Endometrial microvascular endothelial cells (primary cell): ENCODE measurements at regions not wholly inside any gene's neighbourhood (a gene's known extent, or its start where the extent isn't known, plus 50 kb on each side); places are given as distances from the start of the nearest gene placed in this dataset.

Experiments
- in situ Hi-C: cut with HindIII; loops from 2 replicates; pipeline ENCODE4 v1.10.0; 2017; ENCODE audit warnings: low sequenced_read_pairs, low pct_unique_long_range_greater_than_20kb; ENCODE audit errors: inconsistent ontology term

DNA sequence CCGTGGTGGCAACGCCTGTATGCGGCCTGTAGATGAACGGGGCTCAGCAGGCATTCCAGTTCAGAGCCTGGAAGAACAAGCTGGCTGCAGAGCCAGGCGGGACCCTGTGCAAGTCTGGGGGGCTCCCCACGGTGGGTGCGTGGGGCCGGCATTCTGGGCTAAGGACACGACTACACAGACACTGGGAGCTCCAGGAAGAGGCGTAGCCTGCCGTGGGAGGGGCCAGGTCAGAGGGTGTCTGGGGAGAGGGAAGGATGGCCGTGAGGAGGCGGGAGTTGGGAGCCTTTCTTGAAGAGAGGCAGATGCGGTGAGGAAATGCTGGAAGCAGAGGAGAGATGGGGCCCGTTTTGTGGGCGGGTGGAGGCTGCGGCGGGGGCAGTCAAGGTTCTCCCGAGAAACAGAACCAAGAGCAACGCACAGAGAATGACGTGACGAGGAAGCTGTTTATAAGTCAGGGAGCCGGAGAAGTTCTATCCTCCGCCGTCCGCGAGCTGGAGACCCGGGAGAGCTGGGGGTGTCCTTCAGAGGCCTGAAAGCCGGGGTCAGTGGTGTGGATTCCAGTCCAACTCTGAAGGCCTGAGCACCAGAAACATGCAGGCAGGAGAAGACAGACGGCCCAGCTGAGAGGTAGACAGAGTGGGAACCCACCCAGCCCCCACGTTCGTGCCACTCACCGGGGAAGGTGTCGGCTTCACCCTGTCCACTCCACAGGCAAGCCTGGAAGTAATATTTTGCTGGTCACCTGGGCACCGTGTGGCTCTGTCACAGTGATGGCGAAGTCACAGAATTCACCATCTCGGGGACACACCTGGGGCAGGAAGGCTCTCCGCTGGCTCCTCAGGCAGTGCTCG is 529.6 kb downstream of the BRD1 start:
- in situ Hi-C loops: no loop called here

GRCh38 chr22:49297286-49297870 is 530.3 kb downstream of the BRD1 start:
- in situ Hi-C loops: no loop called here

DNA sequence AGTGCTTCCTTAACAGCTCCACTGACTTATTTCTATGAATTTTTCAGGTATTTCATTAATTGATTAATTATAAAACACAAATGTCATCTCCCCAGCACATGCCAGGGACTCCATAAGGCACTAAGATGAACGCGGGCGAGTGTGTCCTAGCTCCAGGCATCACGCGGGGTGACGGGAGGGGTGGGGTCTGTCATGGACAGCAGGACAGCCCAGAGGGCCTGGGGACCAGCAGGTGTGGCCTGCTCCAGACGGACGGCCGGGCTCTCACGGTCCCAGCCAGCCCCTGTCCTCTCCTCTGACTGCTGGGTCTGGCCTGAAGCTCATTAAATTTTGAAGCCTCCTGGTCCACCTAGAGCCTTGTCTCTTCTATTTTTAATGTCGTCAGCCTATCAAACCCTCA is 531.1 kb downstream of the BRD1 start:
- in situ Hi-C loops: no loop called here

GRCh38 chr22:49295851-49296560 is 531.7 kb downstream of the BRD1 start:
- in situ Hi-C loops: no loop called here

DNA sequence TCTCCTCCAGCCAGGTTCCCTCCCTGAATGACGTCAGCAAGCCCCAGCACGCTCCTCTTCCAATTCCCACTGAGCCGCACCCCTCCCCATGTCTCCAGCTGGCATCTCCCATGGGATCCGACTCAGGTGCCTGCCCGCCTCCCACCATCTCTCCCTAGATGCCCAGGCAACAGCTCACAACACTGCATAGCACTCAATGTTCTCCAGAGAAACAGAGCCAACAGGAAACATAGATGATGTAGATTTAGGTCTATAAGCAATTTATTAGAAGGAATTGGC is 532.3 kb downstream of the BRD1 start:
- in situ Hi-C loops: no loop called here

DNA sequence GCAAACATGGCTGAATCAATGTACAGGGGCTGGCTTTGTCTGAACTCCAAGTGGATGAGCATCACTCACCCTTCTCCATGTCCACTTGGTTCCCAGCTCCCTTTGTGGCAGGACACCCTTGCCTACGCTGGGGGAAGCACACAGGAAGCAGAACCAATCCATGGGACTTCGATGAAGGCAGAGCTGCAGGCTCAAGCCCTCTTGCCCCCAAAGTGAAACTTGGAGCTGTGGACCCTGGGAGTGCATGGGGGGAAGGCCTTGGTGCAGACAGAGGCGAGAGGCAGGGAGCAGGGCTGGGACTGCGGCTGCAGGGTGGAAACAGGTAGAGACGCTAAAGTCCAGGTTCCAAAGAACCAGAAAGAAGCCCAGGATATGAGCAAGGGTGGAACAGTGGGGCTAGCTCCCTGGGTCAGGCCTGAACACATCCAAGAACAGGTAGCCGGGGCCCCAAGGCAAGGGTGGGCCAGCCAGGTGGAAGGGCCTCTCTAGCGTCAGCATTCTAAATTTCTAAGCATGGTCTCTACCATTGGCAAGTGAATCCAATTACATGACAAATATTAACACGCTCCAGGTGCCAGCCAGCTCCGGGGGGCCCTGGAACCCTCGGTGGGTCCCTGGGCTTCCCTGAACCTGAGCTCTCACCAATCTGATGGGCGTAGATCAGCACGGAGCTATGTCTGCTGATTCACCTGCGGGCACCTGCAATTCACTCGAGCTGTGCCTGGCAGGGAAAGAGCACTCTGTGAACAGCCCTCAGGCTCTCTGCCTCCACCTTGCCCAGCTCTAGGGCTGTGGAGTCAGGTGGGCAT is 532.8 kb downstream of the BRD1 start:
- in situ Hi-C loops: no loop called here

DNA sequence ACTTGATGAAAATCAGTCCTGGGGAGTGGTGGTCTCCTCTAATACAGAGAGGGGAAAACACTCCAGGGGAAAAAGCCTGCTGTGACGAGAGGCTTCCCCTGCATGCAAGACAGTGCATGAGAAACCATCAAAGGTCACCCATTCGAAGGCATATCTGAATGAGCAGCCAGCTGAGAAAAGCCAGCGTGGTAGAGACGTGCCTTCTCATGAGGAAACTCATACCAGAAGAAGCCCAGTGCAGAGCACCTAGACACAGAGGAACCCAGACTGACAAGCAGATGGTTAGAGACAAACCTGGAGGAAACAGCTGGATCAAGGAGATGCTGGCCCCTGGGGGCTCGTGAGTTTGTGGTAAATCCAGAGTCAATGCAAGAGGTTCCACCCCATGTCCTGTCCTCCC is 534.8 kb downstream of the BRD1 start:
- in situ Hi-C loops: no loop called here

- in situ Hi-C loops: no loop called here
These were observed 535.9 kb downstream of the BRD1 start for GRCh38 chr22:49291781-49292180.

DNA sequence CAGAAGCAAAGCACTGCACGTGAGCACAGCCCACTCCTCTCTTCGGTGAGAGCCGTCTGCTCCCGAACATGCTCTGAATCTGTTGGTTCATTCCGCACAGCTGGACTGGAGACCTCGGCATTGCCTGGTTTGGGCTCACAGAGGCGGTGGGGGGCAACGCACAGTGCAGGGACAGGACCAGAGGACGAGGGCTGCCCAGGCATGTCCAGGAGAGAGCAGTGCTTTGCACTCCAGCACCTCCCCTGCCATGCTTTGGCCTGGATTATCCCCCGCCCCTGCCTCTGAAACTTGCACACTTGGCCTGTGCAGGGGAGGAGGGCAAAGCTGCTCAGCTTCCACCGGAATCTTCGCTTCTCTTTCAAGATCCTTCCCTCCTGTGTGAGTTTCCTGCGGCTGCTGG is 536.5 kb downstream of the BRD1 start:
- in situ Hi-C loops: no loop called here

DNA sequence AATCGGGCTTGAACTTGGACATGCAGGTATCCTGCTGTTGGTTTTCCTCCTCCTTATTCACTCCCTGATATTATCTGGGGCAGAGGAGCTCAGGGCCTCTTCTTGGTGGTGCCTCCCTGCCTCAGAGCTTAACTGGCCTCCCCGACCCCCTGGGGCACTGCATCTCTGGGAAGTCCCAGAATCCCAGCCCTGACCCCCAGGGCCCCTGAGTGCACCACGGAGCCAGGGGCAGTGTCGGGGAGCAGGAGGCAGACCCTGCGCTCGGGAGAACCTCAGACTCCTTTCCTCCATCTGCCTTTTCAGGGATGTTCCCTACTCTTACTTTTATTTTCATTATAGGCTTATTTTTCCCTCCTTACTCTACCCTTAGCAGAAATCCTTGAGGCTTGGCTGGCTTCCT is 537.0 kb downstream of the BRD1 start:
- in situ Hi-C loops: no loop called here

DNA sequence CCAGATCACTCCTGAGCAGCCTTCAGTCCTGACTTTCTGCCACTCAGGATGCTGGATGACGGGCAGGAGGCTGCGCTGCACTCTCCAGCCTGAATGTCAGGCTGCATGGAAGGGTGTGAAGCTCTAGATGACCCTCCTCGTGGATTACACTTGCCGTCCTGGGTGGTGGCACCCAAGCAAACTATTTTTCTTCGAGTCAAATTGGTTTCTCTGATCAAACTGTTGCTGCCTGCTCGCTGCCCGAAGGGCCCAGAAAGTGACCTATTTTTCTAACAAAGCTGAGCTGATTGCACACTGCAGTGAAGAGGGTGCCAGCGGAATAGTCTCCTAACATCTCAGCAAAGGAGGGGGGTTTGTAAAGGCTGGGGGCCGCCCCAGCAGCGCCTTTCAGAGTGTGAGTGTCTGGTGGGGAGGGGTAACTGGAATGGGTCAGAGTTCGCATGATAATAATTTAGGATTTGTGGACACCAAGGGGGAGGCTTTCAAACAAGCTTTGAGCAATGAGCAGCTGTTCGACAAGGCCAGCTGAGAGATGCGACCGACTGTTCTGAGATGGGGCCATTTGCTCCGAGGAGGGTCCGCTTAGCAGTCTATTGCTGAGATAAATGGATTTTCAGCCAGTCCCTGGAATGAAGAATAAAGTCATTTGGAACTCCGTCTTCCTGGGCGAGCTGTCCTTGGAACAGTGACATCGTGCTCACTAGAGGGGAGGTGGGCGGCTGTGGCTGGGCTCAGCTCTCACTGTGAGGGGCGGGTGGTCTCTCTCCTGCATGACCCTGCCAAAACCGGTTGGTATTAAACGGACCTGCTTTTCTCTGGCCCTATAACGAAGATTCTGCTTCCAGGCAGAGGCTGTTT is 537.6 kb downstream of the BRD1 start:
- in situ Hi-C loops: no loop called here

GRCh38 chr22:49286181-49286760 is 541.4 kb downstream of the BRD1 start:
- in situ Hi-C loops: no loop called here

DNA sequence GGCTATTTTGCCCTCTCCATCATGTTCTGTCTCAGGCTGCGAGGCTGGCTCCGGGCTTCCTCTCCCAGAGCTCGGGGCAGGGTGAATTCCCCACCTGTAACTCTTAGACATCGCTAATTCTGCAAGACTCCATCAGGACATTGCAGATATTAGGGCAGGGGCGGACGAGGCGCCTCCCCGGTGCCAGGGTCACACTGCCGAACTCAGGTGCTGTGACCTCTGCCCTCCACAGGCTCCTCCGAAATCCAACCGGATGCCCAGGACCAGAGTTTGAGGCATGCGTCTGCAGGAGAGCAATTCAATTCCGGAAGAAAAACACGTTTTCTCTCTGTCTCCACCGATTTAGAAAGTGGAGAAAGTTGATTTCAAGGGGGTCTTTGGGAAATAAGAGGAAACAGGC is 542.7 kb downstream of the BRD1 start:
- in situ Hi-C loops: no loop called here

DNA sequence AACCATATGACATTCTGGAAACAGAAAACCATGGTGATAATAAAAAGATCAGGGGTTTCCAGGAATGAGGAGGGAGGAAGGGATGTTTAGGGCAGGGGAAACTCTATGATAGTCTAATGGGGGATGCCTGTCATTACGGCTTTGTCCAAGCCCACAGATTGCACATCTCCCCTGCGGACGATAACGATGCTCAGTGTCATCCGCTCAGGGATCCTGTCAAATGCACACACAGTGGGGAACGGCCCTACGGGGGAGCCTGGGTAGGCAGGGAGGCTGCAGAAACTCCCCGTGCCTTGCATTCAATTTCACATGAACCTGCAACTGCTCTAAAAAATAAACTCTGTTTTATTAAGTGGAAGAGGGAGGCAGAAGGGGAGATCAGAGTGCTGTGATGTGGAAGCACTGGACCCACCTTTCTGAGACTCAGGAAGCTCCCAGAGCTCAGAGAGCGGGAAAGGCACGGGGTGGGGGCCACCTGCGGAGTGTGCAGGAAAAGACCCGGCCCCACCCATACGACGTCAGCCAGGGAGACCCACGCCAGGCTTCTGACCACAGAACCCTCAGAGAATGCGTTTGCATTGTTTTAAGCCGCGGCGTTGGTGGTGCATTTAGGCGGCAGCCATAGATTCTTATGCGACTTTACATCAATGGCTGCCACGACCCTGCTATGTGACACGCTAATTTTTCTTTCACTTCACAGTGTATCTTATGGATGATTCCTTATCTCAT is 543.5 kb downstream of the BRD1 start:
- in situ Hi-C loops: no loop called here

DNA sequence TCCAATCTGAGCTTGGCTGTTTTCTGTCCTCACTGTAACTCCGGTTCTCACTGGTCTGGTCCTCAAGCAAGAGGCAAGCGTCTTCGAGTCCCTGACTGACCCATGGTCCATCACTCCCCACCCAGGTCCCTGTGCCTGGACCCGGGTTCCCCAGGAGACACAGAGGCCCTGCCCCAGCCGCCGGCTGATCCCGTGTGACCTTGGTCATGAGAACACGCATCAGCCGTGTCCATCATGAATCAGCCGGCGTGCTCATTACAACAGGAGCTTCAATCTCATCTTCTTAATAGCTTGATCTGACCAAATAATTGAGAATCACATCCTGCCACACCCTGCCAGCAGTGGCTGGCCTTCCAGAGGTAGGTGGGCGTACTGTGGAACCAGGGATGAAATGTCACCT is 545.1 kb downstream of the BRD1 start:
- in situ Hi-C loops: no loop called here

DNA sequence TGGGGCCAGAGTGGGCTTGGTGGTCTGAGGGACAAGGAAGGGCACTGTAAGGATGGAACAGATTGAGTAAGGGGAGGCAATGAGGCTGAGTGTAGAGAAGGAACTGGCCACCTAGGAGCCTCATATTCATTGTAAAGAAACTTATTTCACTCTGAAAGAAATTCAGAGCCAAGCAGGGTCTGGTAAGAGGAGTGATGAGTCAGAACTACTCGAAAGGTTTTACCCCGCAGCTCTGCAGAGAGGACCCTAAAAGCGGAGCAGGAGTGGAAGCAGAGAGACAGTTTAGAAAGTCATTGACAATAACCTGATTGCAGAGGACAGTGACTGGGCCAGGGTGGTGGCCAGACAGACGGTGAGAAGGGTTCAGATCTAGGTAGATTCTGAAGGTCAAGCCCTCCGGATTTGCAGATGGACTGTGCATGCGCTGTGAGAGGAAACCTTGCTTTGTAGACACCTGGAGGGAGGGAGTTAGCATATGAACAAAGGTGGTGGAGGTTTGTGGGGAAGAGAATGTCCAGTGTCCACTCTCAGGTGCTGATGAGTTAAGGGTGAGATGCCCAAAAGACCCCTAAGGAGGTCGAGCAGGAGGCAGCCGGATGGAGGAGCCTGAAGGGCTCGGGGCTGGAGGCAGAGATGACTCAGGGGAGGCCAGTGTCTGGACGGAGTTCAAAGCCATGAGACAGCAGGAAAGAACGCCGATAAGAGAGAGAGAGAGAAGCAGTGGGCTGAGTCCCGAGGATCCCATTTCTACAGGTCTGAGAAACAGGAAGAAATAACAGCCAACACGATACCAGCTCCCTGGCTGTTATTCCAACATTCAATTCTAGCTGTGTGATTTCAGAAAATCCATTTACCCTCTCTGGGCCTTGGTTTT is 546.0 kb downstream of the BRD1 start:
- in situ Hi-C loops: no loop called here

DNA sequence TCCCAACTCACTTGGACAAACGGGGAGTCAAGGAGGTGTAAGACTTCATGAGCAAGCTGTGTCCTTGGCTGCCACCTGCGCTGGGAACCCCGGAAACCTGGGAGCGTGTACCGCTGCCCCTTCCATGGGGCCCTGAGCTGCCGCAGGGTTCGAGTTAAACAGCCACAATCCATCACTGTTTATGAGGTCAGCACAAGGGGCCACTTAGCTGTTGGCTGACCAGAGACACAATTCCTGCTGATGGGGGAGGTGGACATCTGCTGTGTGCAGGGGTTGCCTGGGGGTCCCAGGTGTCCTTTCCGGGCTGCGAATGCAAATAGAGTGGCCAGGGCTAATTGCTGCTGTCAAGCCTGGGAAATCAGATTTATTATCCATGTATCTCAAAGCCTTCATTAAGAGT is 549.3 kb downstream of the BRD1 start:
- in situ Hi-C loops: no loop called here
